SK-N-SH treated with all-trans-retinoic acid at 6 μM for 48 hours (cell line): ENCODE measurements at regions not wholly inside any gene's neighbourhood (a gene's known extent, or its start where the extent isn't known, plus 50 kb on each side); places are given as distances from the start of the nearest gene placed in this dataset.

Source experiments
- ATAC-seq: fragments of 200-7000 bp; cut with Tn5 transposase; 3 replicates; pipeline ENCODE4 v1.9.1; 2020; ENCODE audit warnings: mild to moderate bottlenecking, moderate library complexity
- CSDC2 ChIP-seq: fragments of 250-450 bp; sonication (Bioruptor Pico); IDR thresholded peaks from 2 replicates; pipeline ENCODE4 v1.5.0; 2020; ENCODE audit warnings: mild to moderate bottlenecking, moderate library complexity
- ESRRG ChIP-seq: fragments of 250-450 bp; sonication (Bioruptor Pico); IDR thresholded peaks from 2 replicates; pipeline ENCODE4 v1.6.1; 2021; ENCODE audit warnings: mild to moderate bottlenecking
- GLIS3 ChIP-seq: fragments of 250-450 bp; sonication (Bioruptor Pico); IDR thresholded peaks from 2 replicates; pipeline ENCODE4 v1.5.0; 2020; ENCODE audit warnings: mild to moderate bottlenecking, moderate library complexity
- OSR1 ChIP-seq: fragments of 250-450 bp; sonication (Bioruptor Pico); IDR thresholded peaks from 2 replicates; pipeline ENCODE4 v1.8.0; 2022; ENCODE audit warnings: moderate library complexity, mild to moderate bottlenecking, inconsistent platforms
- PATZ1 ChIP-seq: fragments of 250-450 bp; sonication (Bioruptor Pico); IDR thresholded peaks from 2 replicates; pipeline ENCODE4 v1.8.0; 2020; ENCODE audit warnings: mild to moderate bottlenecking, moderate library complexity, borderline replicate concordance
- PPARA ChIP-seq: fragments of 250-450 bp; sonication (Bioruptor Pico); IDR thresholded peaks from 2 replicates; pipeline ENCODE4 v1.5.0; 2020; ENCODE audit warnings: mild to moderate bottlenecking, borderline replicate concordance
- RARB ChIP-seq: fragments of 250-450 bp; sonication (Bioruptor Pico); IDR thresholded peaks from 2 replicates; pipeline ENCODE4 v1.8.0; 2021; ENCODE audit warnings: mild to moderate bottlenecking, moderate library complexity
- TCF4 ChIP-seq: fragments of 250-450 bp; sonication (Bioruptor Pico); IDR thresholded peaks from 2 replicates; pipeline ENCODE4 v1.8.0; 2021; ENCODE audit warnings: mild to moderate bottlenecking, moderate library complexity, borderline replicate concordance
- TOX ChIP-seq: fragments of 250-450 bp; sonication (Bioruptor Pico); IDR thresholded peaks from 2 replicates; pipeline ENCODE4 v1.8.0; 2021; ENCODE audit warnings: mild to moderate bottlenecking, moderate library complexity, borderline replicate concordance
- TSHZ2 ChIP-seq: fragments of 250-450 bp; sonication (Bioruptor Pico); IDR thresholded peaks from 2 replicates; pipeline ENCODE4 v1.5.0; 2020; ENCODE audit warnings: mild to moderate bottlenecking, moderate library complexity
- ZC3H10 ChIP-seq: fragments of 250-450 bp; sonication (Bioruptor Pico); IDR thresholded peaks from 2 replicates; pipeline ENCODE4 v1.5.1; 2021; ENCODE audit warnings: mild to moderate bottlenecking, moderate library complexity
- ZFP30 ChIP-seq: fragments of 450-650 bp; formaldehyde crosslinking; IDR thresholded peaks from 2 replicates; pipeline ENCODE4 v1.5.0; 2022; ENCODE audit warnings: mild to moderate bottlenecking, moderate library complexity
- ZNF565 ChIP-seq: fragments of 450-650 bp; formaldehyde crosslinking; conservative IDR thresholded peaks from 2 replicates; pipeline ENCODE4 v1.5.0; 2020; ENCODE audit warnings: low read depth, mild to moderate bottlenecking, moderate library complexity
- ZNF8 ChIP-seq: fragments of 450-650 bp; formaldehyde crosslinking; IDR thresholded peaks from 2 replicates; pipeline ENCODE4 v1.5.0; 2020; ENCODE audit warnings: mild to moderate bottlenecking, moderate library complexity
- TF ChIP-seq, protein P1 (sequence below): fragments of 250-450 bp; sonication (Bioruptor Pico); IDR thresholded peaks from 2 replicates; pipeline ENCODE4 v1.8.0; 2021; ENCODE audit warnings: low read depth, mild to moderate bottlenecking, moderate library complexity, borderline replicate concordance
- TF ChIP-seq, protein P2 (sequence below): fragments of 250-450 bp; sonication (Bioruptor Pico); IDR thresholded peaks from 2 replicates; pipeline ENCODE4 v1.5.1; 2021; ENCODE audit warnings: mild to moderate bottlenecking, moderate library complexity

DNA sequence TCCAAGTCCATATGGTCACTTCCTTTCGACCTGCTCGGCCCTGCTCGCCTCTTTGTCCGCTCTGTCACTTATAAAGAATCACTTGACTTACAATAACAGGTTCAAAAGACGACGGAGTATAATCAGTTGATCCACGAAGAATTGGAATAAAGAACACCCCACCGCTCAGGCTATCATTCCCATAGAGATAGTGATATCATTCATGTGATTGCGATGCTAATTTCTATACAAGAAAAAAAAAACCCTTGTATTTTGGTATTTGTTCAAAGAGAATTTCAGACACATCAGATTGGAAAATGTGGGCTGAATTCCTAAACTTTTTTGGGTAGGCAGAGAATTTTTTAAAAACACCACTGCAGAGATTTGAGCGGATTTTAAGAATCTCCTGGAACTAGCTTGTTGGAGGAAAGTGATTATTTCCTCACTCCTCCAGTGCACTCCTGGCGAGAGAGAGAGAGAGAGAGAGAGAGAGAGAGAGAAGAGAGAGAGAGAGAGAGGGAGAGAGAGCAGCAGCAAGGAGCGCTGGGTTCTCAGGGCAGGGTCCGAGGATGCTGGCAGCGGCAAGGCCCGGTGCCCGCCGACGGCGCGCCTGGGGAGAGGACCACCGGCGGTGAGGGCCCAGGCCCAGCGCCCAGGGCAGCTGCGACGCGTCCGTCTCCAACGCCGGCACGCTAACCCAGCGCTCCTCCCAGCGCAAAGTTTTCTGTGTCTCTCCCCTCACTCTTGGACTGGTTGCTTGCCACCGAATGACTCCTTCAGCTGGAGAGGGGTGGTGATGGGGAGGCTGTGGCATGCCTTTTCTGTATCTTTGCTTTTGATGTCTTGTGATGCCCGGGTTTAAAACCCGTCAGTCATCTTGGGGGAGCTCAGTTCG lies 149.0 kb upstream of the ZNF536 start:
- no peak for ATAC-seq
- TF ChIP-seq PPARA (CRISPR knock-in tag) (no peak), TOX (CRISPR knock-in tag) (no peak), ZNF8 (peak; percentile 54; the same call in 1 of the 2 replicates)
- TF ChIP-seq, protein P1, sequence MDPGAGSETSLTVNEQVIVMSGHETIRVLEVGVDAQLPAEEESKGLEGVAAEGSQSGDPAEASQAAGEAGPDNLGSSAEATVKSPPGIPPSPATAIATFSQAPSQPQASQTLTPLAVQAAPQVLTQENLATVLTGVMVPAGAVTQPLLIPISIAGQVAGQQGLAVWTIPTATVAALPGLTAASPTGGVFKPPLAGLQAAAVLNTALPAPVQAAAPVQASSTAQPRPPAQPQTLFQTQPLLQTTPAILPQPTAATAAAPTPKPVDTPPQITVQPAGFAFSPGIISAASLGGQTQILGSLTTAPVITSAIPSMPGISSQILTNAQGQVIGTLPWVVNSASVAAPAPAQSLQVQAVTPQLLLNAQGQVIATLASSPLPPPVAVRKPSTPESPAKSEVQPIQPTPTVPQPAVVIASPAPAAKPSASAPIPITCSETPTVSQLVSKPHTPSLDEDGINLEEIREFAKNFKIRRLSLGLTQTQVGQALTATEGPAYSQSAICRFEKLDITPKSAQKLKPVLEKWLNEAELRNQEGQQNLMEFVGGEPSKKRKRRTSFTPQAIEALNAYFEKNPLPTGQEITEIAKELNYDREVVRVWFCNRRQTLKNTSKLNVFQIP (CRISPR knock-in tag): no peak

DNA sequence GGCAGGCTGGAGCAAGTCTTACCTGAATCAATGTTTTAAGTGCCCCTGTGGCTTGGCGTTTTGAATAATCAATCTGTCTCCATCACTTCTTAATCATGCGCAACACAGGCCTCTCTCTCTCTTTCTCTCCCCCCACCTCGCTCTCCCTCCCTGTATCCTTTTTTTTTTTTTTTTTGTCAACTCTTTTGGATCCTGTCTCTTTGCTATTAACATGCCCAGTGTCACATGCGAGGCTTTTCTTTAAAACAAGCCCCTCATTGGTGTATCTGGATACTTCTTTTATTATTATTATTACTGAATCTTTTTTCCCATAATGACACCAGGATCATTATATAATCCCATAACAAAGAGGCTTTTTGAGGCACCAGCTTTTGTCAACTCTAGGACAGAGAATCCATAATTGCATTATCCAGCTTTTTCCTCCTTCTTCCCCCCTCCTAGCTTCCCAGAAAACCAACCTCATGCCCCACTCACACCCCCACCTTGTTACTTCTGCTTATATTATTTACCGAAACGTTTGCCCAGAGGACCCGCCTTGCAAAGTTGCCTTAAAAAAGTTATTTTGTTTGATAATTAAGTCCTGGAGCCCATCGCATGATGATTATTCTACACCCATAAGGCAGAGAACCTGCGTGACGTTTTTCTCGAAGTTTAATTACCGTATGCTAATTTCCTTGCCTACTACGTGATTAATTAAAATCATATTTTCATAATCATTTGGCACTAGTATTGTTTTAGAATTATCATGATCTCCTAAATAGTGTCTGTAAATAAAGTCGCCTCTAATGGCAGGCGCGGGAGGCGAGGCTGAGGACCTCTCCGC lies 148.1 kb upstream of the ZNF536 start:
- no peak for ATAC-seq
- TF ChIP-seq CSDC2 (CRISPR knock-in tag) (no peak), TSHZ2 (no peak), RARB (CRISPR knock-in tag) (no peak), ZNF8 (no peak), TCF4 (CRISPR knock-in tag) (no peak), PATZ1 (no peak), GLIS3 (no peak), TOX (CRISPR knock-in tag) (no peak), ZNF565 (no peak), ZFP30 (CRISPR knock-in tag) (no peak)
- TF ChIP-seq, protein P2, sequence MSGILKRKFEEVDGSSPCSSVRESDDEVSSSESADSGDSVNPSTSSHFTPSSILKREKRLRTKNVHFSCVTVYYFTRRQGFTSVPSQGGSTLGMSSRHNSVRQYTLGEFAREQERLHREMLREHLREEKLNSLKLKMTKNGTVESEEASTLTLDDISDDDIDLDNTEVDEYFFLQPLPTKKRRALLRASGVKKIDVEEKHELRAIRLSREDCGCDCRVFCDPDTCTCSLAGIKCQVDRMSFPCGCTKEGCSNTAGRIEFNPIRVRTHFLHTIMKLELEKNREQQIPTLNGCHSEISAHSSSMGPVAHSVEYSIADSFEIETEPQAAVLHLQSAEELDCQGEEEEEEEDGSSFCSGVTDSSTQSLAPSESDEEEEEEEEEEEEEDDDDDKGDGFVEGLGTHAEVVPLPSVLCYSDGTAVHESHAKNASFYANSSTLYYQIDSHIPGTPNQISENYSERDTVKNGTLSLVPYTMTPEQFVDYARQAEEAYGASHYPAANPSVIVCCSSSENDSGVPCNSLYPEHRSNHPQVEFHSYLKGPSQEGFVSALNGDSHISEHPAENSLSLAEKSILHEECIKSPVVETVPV: no peak

DNA sequence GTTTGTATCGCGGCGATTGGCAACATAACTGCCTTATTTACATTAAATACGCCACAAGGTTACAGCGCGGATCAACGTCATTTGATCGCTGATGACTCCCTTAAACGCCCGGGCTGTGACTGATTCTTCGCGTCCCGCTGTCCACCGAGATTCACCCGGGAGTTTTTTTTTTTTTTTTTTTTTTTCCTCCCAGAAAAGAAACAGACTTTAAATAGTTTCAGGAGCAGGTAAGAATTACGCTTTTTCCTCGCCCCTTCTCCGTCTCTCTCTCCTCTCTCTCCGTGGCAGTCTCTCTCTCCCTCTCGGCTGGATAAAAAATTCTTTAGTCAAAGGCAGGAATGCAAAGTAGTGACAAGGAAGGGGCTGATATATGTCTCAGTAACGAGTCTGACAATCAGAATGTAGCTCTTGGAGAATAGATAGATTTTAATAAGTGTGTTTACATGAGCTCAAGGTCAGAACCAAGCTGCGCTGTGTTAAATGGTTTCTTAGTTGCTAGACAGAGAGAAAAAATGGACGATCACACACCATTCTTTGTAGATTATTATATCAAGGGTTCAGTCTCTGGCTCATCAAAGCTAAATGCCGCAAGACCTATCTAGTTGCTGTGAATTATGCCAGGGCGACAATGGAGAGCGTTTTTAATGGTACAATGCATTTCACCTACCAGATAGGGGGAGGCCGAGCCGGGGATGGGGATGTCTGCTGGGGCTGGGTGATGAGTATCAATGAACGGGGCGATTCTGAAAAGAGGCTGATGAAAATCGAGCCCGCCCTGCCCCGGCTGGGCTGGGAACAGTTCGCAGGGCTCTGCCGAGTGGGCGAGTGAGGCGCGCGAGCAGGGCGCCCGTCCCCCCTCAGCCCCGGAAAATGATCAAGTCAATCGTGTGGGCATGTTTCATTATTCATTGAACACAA lies 147.2 kb upstream of the ZNF536 start:
- peak; percentile 22 for ATAC-seq

GRCh38 chr19:30225676-30226463 lies 146.3 kb upstream of the ZNF536 start:
- no peak for ATAC-seq
- TF ChIP-seq, protein P1 (CRISPR knock-in tag): no peak
- TF ChIP-seq, protein P2: no peak
- no peak for TF ChIP-seq OSR1 (CRISPR knock-in tag)
- no peak for TF ChIP-seq ZNF565
- TF ChIP-seq ESRRG: no peak
- no peak for TF ChIP-seq TSHZ2

More for the DNA sequence above, 147.2 kb upstream of the ZNF536 start:
- peak; percentile 14; the same call in 1 of the 2 replicates for TF ChIP-seq TCF4 (CRISPR knock-in tag)
- TF ChIP-seq ZC3H10: no peak
